ENCODE measurements at regions not wholly inside any gene's neighbourhood (a gene's known extent, or its start where the extent isn't known, plus 50 kb on each side); places are given as distances from the start of the nearest gene placed in this dataset.

- Histone ChIP-seq H3K4me1 (ENCODE audit: control insufficient read depth in 5 of 5, insufficient read depth in 5 of 5, low read length in 5 of 5) (no peaks in the 10 kb centered on the region), H3K36me3 (ENCODE audit: control insufficient read depth in 5 of 5, insufficient read depth in 5 of 5, low read length in 5 of 5) (no peaks in the 10 kb centered on the region), H3K27me3 (ENCODE audit: control insufficient read depth in 5 of 5, insufficient read depth in 4 of 5, low read length in 5 of 5) (no peaks in the 10 kb centered on the region), H3K9ac (ENCODE audit: low read length in 5 of 5) (no peak overlapping the region), H3K27ac (ENCODE audit: low read depth, low read length) (no peak overlapping the region), H3K4me3 (ENCODE audit: low read depth in 1 of 5, low read length in 5 of 5) (no peak overlapping the region), H3K9me3 (ENCODE audit: control insufficient read depth in 5 of 5, low read length in 5 of 5) (peaks cover 0 to 2% (median 0%) of the 10 kb centered on the region in 5 donors)
These were observed 1961.4 kb upstream of the WWC1 start for GRCh38 chr5:166330036-166330435.

GRCh38 chr5:166331521-166331920, 1959.9 kb upstream of the WWC1 start:
- peaks cover 0 to 3% (median 0%) of the 10 kb centered on the region in 5 donors for H3K9me3 ChIP-seq (ENCODE audit: control insufficient read depth in 5 of 5, low read length in 5 of 5)
- H3K36me3 ChIP-seq (ENCODE audit: control insufficient read depth in 5 of 5, insufficient read depth in 5 of 5, low read length in 5 of 5): no peaks in the 10 kb centered on the region
- no peaks in the 10 kb centered on the region for H3K4me1 ChIP-seq (ENCODE audit: control insufficient read depth in 5 of 5, insufficient read depth in 5 of 5, low read length in 5 of 5)
- no peak overlapping the region for H3K9ac ChIP-seq (ENCODE audit: low read length in 5 of 5)
- no peak overlapping the region for H3K4me3 ChIP-seq (ENCODE audit: low read depth in 1 of 5, low read length in 5 of 5)
- no peaks in the 10 kb centered on the region for H3K27me3 ChIP-seq (ENCODE audit: control insufficient read depth in 5 of 5, insufficient read depth in 4 of 5, low read length in 5 of 5)
- no peak overlapping the region for H3K27ac ChIP-seq (ENCODE audit: low read depth, low read length)

- H3K36me3 ChIP-seq (ENCODE audit: control insufficient read depth in 5 of 5, insufficient read depth in 5 of 5, low read length in 5 of 5): no peaks in the 10 kb centered on the region
- no peaks in the 10 kb centered on the region for H3K27me3 ChIP-seq (ENCODE audit: control insufficient read depth in 5 of 5, insufficient read depth in 4 of 5, low read length in 5 of 5)
- no peaks in the 10 kb centered on the region for H3K4me1 ChIP-seq (ENCODE audit: control insufficient read depth in 5 of 5, insufficient read depth in 5 of 5, low read length in 5 of 5)
- no peak overlapping the region for H3K9ac ChIP-seq (ENCODE audit: low read length in 5 of 5)
- H3K9me3 ChIP-seq (ENCODE audit: control insufficient read depth in 5 of 5, low read length in 5 of 5): peaks cover 0 to 4% (median 0%) of the 10 kb centered on the region in 5 donors
- H3K27ac ChIP-seq (ENCODE audit: low read depth, low read length): no peak overlapping the region
- H3K4me3 ChIP-seq (ENCODE audit: low read depth in 1 of 5, low read length in 5 of 5): no peak overlapping the region
These were observed 1952.6 kb upstream of the WWC1 start for GRCh38 chr5:166338801-166339200.

- no peak overlapping the region for H3K4me3 ChIP-seq (ENCODE audit: low read depth in 1 of 5, low read length in 5 of 5)
- no peaks in the 10 kb centered on the region for H3K4me1 ChIP-seq (ENCODE audit: control insufficient read depth in 5 of 5, insufficient read depth in 5 of 5, low read length in 5 of 5)
- peaks cover 0 to 4% (median 0%) of the 10 kb centered on the region in 5 donors for H3K9me3 ChIP-seq (ENCODE audit: control insufficient read depth in 5 of 5, low read length in 5 of 5)
- no peaks in the 10 kb centered on the region for H3K27me3 ChIP-seq (ENCODE audit: control insufficient read depth in 5 of 5, insufficient read depth in 4 of 5, low read length in 5 of 5)
- no peaks in the 10 kb centered on the region for H3K36me3 ChIP-seq (ENCODE audit: control insufficient read depth in 5 of 5, insufficient read depth in 5 of 5, low read length in 5 of 5)
- H3K9ac ChIP-seq (ENCODE audit: low read length in 5 of 5): no peak overlapping the region
- no peak overlapping the region for H3K27ac ChIP-seq (ENCODE audit: low read depth, low read length)
These were observed 1951.4 kb upstream of the WWC1 start for GRCh38 chr5:166340039-166340438.

- Histone ChIP-seq H3K4me1 (ENCODE audit: control insufficient read depth in 5 of 5, insufficient read depth in 5 of 5, low read length in 5 of 5) (no peaks in the 10 kb centered on the region), H3K27ac (ENCODE audit: low read depth, low read length) (no peak overlapping the region), H3K36me3 (ENCODE audit: control insufficient read depth in 5 of 5, insufficient read depth in 5 of 5, low read length in 5 of 5) (no peaks in the 10 kb centered on the region), H3K9me3 (ENCODE audit: control insufficient read depth in 5 of 5, low read length in 5 of 5) (no peaks in the 10 kb centered on the region), H3K9ac (ENCODE audit: low read length in 5 of 5) (no peak overlapping the region), H3K27me3 (ENCODE audit: control insufficient read depth in 5 of 5, insufficient read depth in 4 of 5, low read length in 5 of 5) (no peaks in the 10 kb centered on the region), H3K4me3 (ENCODE audit: low read depth in 1 of 5, low read length in 5 of 5) (no peak overlapping the region)
These were observed 1949.6 kb upstream of the WWC1 start for GRCh38 chr5:166341740-166342337.

- H3K4me3 ChIP-seq (ENCODE audit: low read depth in 1 of 5, low read length in 5 of 5): no peak overlapping the region
- H3K9ac ChIP-seq (ENCODE audit: low read length in 5 of 5): no peak overlapping the region
- no peaks in the 10 kb centered on the region for H3K36me3 ChIP-seq (ENCODE audit: control insufficient read depth in 5 of 5, insufficient read depth in 5 of 5, low read length in 5 of 5)
- no peaks in the 10 kb centered on the region for H3K27me3 ChIP-seq (ENCODE audit: control insufficient read depth in 5 of 5, insufficient read depth in 4 of 5, low read length in 5 of 5)
- no peak overlapping the region for H3K27ac ChIP-seq (ENCODE audit: low read depth, low read length)
- no peaks in the 10 kb centered on the region for H3K4me1 ChIP-seq (ENCODE audit: control insufficient read depth in 5 of 5, insufficient read depth in 5 of 5, low read length in 5 of 5)
- H3K9me3 ChIP-seq (ENCODE audit: control insufficient read depth in 5 of 5, low read length in 5 of 5): no peaks in the 10 kb centered on the region
These were observed 1949.0 kb upstream of the WWC1 start for GRCh38 chr5:166342402-166342801.

GRCh38 chr5:166346726-166347374, 1944.6 kb upstream of the WWC1 start:
- H3K4me3 ChIP-seq (ENCODE audit: low read depth in 1 of 5, low read length in 5 of 5): no peak overlapping the region
- no peaks in the 10 kb centered on the region for H3K27me3 ChIP-seq (ENCODE audit: control insufficient read depth in 5 of 5, insufficient read depth in 4 of 5, low read length in 5 of 5)
- no peak overlapping the region for H3K9ac ChIP-seq (ENCODE audit: low read length in 5 of 5)
- no peak overlapping the region for H3K27ac ChIP-seq (ENCODE audit: low read depth, low read length)
- H3K9me3 ChIP-seq (ENCODE audit: control insufficient read depth in 5 of 5, low read length in 5 of 5): peaks cover 0 to 3% (median 0%) of the 10 kb centered on the region in 5 donors
- no peaks in the 10 kb centered on the region for H3K4me1 ChIP-seq (ENCODE audit: control insufficient read depth in 5 of 5, insufficient read depth in 5 of 5, low read length in 5 of 5)
- no peaks in the 10 kb centered on the region for H3K36me3 ChIP-seq (ENCODE audit: control insufficient read depth in 5 of 5, insufficient read depth in 5 of 5, low read length in 5 of 5)

GRCh38 chr5:166349046-166349445, 1942.4 kb upstream of the WWC1 start:
- H3K9me3 ChIP-seq (ENCODE audit: control insufficient read depth in 5 of 5, low read length in 5 of 5): peaks cover 0 to 3% (median 0%) of the 10 kb centered on the region in 5 donors
- H3K4me1 ChIP-seq (ENCODE audit: control insufficient read depth in 5 of 5, insufficient read depth in 5 of 5, low read length in 5 of 5): no peaks in the 10 kb centered on the region
- no peaks in the 10 kb centered on the region for H3K36me3 ChIP-seq (ENCODE audit: control insufficient read depth in 5 of 5, insufficient read depth in 5 of 5, low read length in 5 of 5)

GRCh38 chr5:166353580-166353979, 1937.9 kb upstream of the WWC1 start:
- Histone ChIP-seq H3K36me3 (ENCODE audit: control insufficient read depth in 5 of 5, insufficient read depth in 5 of 5, low read length in 5 of 5) (no peaks in the 10 kb centered on the region), H3K9ac (ENCODE audit: low read length in 5 of 5) (no peak overlapping the region)

More at GRCh38 chr5:166349046-166349445, 1942.4 kb upstream of the WWC1 start:
- H3K9ac ChIP-seq (ENCODE audit: low read length in 5 of 5): no peak overlapping the region
- H3K4me3 ChIP-seq (ENCODE audit: low read depth in 1 of 5, low read length in 5 of 5): no peak overlapping the region
- no peaks in the 10 kb centered on the region for H3K27me3 ChIP-seq (ENCODE audit: control insufficient read depth in 5 of 5, insufficient read depth in 4 of 5, low read length in 5 of 5)
- no peak overlapping the region for H3K27ac ChIP-seq (ENCODE audit: low read depth, low read length)

GRCh38 chr5:166354332-166354731, 1937.1 kb upstream of the WWC1 start:
- H3K36me3 ChIP-seq (ENCODE audit: control insufficient read depth in 5 of 5, insufficient read depth in 5 of 5, low read length in 5 of 5): no peaks in the 10 kb centered on the region
- no peaks in the 10 kb centered on the region for H3K27me3 ChIP-seq (ENCODE audit: control insufficient read depth in 5 of 5, insufficient read depth in 4 of 5, low read length in 5 of 5)
- H3K9me3 ChIP-seq (ENCODE audit: control insufficient read depth in 5 of 5, low read length in 5 of 5): peaks cover 0 to 2% (median 0%) of the 10 kb centered on the region in 5 donors
- H3K9ac ChIP-seq (ENCODE audit: low read length in 5 of 5): no peak overlapping the region
- no peaks in the 10 kb centered on the region for H3K4me1 ChIP-seq (ENCODE audit: control insufficient read depth in 5 of 5, insufficient read depth in 5 of 5, low read length in 5 of 5)
- no peak overlapping the region for H3K27ac ChIP-seq (ENCODE audit: low read depth, low read length)
- no peak overlapping the region for H3K4me3 ChIP-seq (ENCODE audit: low read depth in 1 of 5, low read length in 5 of 5)

More at GRCh38 chr5:166353580-166353979, 1937.9 kb upstream of the WWC1 start:
- Histone ChIP-seq H3K27me3 (ENCODE audit: control insufficient read depth in 5 of 5, insufficient read depth in 4 of 5, low read length in 5 of 5) (no peaks in the 10 kb centered on the region), H3K9me3 (ENCODE audit: control insufficient read depth in 5 of 5, low read length in 5 of 5) (peaks cover 0 to 5% (median 0%) of the 10 kb centered on the region in 5 donors), H3K27ac (ENCODE audit: low read depth, low read length) (no peak overlapping the region), H3K4me1 (ENCODE audit: control insufficient read depth in 5 of 5, insufficient read depth in 5 of 5, low read length in 5 of 5) (no peaks in the 10 kb centered on the region), H3K4me3 (ENCODE audit: low read depth in 1 of 5, low read length in 5 of 5) (no peak overlapping the region)

Measured in subcutaneous abdominal adipose tissue (tissue), 5 donors.